Omental fat pad (tissue), 3 donors: ENCODE measurements at regions not wholly inside any gene's neighbourhood (a gene's known extent, or its start where the extent isn't known, plus 50 kb on each side); places are given as distances from the start of the nearest gene placed in this dataset.

Experiments
- ATAC-seq: fragments of 150-250 bp; one replicate; pipeline ENCODE4 v1.9.1; 2016; ENCODE audit warnings: mild to moderate bottlenecking, moderate library complexity; ENCODE audit not compliant: low FRiP score
- DNase-seq: peaks from one replicate; pipeline ENCODE4 v3.0.0-alpha.2; 2019; ENCODE audit warnings: low spot score
- CTCF ChIP-seq, 3 donors: fragments of 450-650 bp; IDR thresholded peaks; one replicate each; pipeline ENCODE4 v1.5.1; 2016 to 2017; ENCODE audit warnings: antibody characterized with exemption in 3 of 3, mild to moderate bottlenecking in 3 of 3, moderate library complexity in 2 of 3

GRCh38 chr4:159526172-159526571 is 423.3 kb downstream of the RAPGEF2 start:
- no peak for TF ChIP-seq CTCF (IDR thresholded peaks at IDR 0.05)
- DNase-seq, result no peak
- ATAC-seq, result no peak

GRCh38 chr4:159534655-159535054 is 431.8 kb downstream of the RAPGEF2 start:
- ATAC-seq (no peak), DNase-seq (no peak)
- no peak for TF ChIP-seq CTCF (IDR thresholded peaks at IDR 0.05)

- no peak for DNase-seq
- no peak for ATAC-seq
- no peak for TF ChIP-seq CTCF (IDR thresholded peaks at IDR 0.05)
These were observed 435.7 kb downstream of the RAPGEF2 start for GRCh38 chr4:159538556-159538955.

GRCh38 chr4:159540038-159540437 is 437.2 kb downstream of the RAPGEF2 start:
- DNase-seq (no peak), ATAC-seq (no peak)
- TF ChIP-seq CTCF (IDR thresholded peaks at IDR 0.05), result no peak

GRCh38 chr4:159540501-159540900 is 437.6 kb downstream of the RAPGEF2 start:
- ATAC-seq (no peak), DNase-seq (no peak)
- no peak for TF ChIP-seq CTCF (IDR thresholded peaks at IDR 0.05)

GRCh38 chr4:159541143-159541542 is 438.3 kb downstream of the RAPGEF2 start:
- ATAC-seq (no peak), DNase-seq (no peak)
- TF ChIP-seq CTCF (IDR thresholded peaks at IDR 0.05), result no peak

GRCh38 chr4:159542296-159542695 is 439.4 kb downstream of the RAPGEF2 start:
- ATAC-seq (no peak), DNase-seq (no peak)
- TF ChIP-seq CTCF (IDR thresholded peaks at IDR 0.05), result no peak
